HCT116 (cell line): ENCODE measurements at regions not wholly inside any gene's neighbourhood (a gene's known extent, or its start where the extent isn't known, plus 50 kb on each side); places are given as distances from the start of the nearest gene placed in this dataset.
"Not testable (repeated sequence)": the region's sequence is repeated elsewhere in the genome, so short reads cannot be mapped to it uniquely, and the experiment has no call there.

Experiments
- ATF3 ChIP-seq: IDR thresholded peaks from 2 replicates; pipeline ENCODE4 v1.6.1; 2012
- CTCF ChIP-seq, 3 experiments: fragments of 200-600 bp in 1 of 3; sonication (generic) in 1 of 3; IDR thresholded peaks in 2 of 3; conservative IDR thresholded peaks in 1 of 3; 2 replicates each; pipeline ENCODE4 v1.5.1; 2012 to 2017; ENCODE audit warnings: low read depth in 2 of 3, low read length in 2 of 3, antibody characterized with exemption in 1 of 3, borderline replicate concordance in 1 of 3, control low read depth in 1 of 3, mild to moderate bottlenecking in 1 of 3, mixed read lengths in 1 of 3, mixed run types in 1 of 3, moderate library complexity in 1 of 3; ENCODE audit not compliant: insufficient read depth in 1 of 3
- EZH2 ChIP-seq: fragments of 200-600 bp; sonication (generic); IDR thresholded peaks from 2 replicates; pipeline ENCODE4 v1.6.1; 2017; ENCODE audit warnings: antibody characterized with exemption, mixed run types
- POLR2AphosphoS5 ChIP-seq: IDR thresholded peaks from 2 replicates; pipeline ENCODE4 v1.6.1; 2011; ENCODE audit warnings: mild to moderate bottlenecking, low read depth, low read length, moderate library complexity
- TCF7L2 ChIP-seq: IDR thresholded peaks from 2 replicates; pipeline ENCODE4 v1.7.0; 2011; ENCODE audit warnings: borderline replicate concordance, inconsistent platforms; ENCODE audit not compliant: insufficient read depth, insufficient read length; ENCODE audit errors: extremely low read depth
- YY1 ChIP-seq: IDR thresholded peaks from 2 replicates; pipeline ENCODE4 v1.6.1; 2011; ENCODE audit warnings: low read length, low read depth, moderate library complexity, mild to moderate bottlenecking; ENCODE audit not compliant: insufficient replicate concordance; ENCODE audit errors: extremely low read depth

GRCh38 chr21:6020953-6021716, 4500.2 kb upstream of the TPTE start:
- not testable (repeated sequence) for TF ChIP-seq EZH2; CTCF (IDR thresholded peaks at IDR 0.05 in 2 of 3, conservative IDR thresholded peaks at IDR 0.05 in 1 of 3; ENCODE audit: borderline replicate concordance in 1 of 3, insufficient read depth in 1 of 3, low read depth in 2 of 3, low read length in 2 of 3); POLR2AphosphoS5; TCF7L2; ATF3; YY1
